ENCODE measurements at regions not wholly inside any gene's neighbourhood (a gene's known extent, or its start where the extent isn't known, plus 50 kb on each side); places are given as distances from the start of the nearest gene placed in this dataset.
A peak's percentile ranks its signal among the peaks of the same experiment; 100 is the strongest.

GRCh38 chr2:217462121-217462520 lies 540.7 kb downstream of the TNS1 start:
- no peak for DNase-seq (ENCODE audit: low read depth)
- TF ChIP-seq CTCF (conservative IDR thresholded peaks at IDR 0.05; ENCODE audit: low read depth, low read length) = no peak
- H3K4me3 ChIP-seq (ENCODE audit: low read depth, low read length) = no peak overlapping the region

- no peak for TF ChIP-seq CTCF (conservative IDR thresholded peaks at IDR 0.05; ENCODE audit: low read depth, low read length)
- H3K4me3 ChIP-seq (ENCODE audit: low read depth, low read length) = no peak overlapping the region
- no peak for DNase-seq (ENCODE audit: low read depth)
These were observed 541.1 kb downstream of the TNS1 start for GRCh38 chr2:217461674-217462073.

GRCh38 chr2:217459680-217460405 lies 543.0 kb downstream of the TNS1 start:
- no peak overlapping the region for H3K4me3 ChIP-seq (ENCODE audit: low read depth, low read length)
- no peak for DNase-seq (ENCODE audit: low read depth)
- no peak for TF ChIP-seq CTCF (conservative IDR thresholded peaks at IDR 0.05; ENCODE audit: low read depth, low read length)

- H3K4me3 ChIP-seq (ENCODE audit: low read depth, low read length) = no peak overlapping the region
- no peak for DNase-seq (ENCODE audit: low read depth)
- no peak for TF ChIP-seq CTCF (conservative IDR thresholded peaks at IDR 0.05; ENCODE audit: low read depth, low read length)
These were observed 543.8 kb downstream of the TNS1 start for GRCh38 chr2:217459016-217459415.

- no peak for DNase-seq (ENCODE audit: low read depth)
- no peak overlapping the region for H3K4me3 ChIP-seq (ENCODE audit: low read depth, low read length)
- TF ChIP-seq CTCF (conservative IDR thresholded peaks at IDR 0.05; ENCODE audit: low read depth, low read length) = no peak
These were observed 546.8 kb downstream of the TNS1 start for GRCh38 chr2:217456016-217456415.

GRCh38 chr2:217452928-217453327 lies 549.9 kb downstream of the TNS1 start:
- no peak for DNase-seq (ENCODE audit: low read depth)
- TF ChIP-seq CTCF (conservative IDR thresholded peaks at IDR 0.05; ENCODE audit: low read depth, low read length) = no peak
- H3K4me3 ChIP-seq (ENCODE audit: low read depth, low read length) = no peak overlapping the region

- DNase-seq (ENCODE audit: low read depth) = peak; percentile 31
- H3K4me3 ChIP-seq (ENCODE audit: low read depth, low read length) = no peak overlapping the region
- TF ChIP-seq CTCF (conservative IDR thresholded peaks at IDR 0.05; ENCODE audit: low read depth, low read length) = no peak
These were observed 551.1 kb downstream of the TNS1 start for GRCh38 chr2:217451666-217452065.

Measured in epithelial cell of proximal tubule (primary cell).